ENCODE measurements at regions not wholly inside any gene's neighbourhood (a gene's known extent, or its start where the extent isn't known, plus 50 kb on each side); places are given as distances from the start of the nearest gene placed in this dataset.

DNA sequence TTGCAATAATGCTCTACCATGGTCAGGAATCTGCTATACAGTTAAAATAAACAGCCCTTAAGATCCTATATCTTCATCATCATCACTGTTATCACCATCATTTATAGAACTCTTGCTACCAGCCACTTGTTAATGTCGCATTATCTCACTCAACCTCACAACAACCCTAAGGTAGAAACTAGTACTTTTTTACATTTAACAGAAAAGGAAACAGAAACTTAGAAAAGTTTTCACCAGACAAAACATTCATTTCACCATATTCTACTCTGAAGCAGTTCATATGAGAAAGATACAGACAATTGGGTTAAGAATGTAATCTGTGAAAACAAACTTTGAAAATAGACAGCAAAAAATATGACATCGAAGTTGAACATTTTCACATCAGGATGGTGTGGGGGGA, 262.6 kb downstream of the ATG4C start:
- DNase-seq, result no peak

DNA sequence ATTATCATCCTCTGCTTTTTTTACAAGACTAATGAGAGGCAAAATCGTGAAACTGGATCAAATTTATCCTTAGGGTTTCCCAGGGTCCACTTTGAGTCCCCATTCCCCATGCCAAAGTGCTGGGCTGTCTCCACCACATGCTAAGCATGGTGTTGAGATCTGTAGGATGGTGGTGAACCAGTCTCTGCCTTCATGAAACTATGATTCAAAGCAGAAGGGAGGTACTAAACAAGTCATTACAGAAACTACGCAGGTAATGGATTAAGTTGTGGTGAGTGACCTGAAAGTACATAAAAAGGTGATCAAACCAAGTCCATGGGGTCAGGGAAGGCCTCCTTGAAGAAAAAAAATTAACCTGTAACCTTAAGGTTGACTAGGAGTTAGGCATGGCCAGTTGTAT, 265.2 kb downstream of the ATG4C start:
- no peak for DNase-seq

DNA sequence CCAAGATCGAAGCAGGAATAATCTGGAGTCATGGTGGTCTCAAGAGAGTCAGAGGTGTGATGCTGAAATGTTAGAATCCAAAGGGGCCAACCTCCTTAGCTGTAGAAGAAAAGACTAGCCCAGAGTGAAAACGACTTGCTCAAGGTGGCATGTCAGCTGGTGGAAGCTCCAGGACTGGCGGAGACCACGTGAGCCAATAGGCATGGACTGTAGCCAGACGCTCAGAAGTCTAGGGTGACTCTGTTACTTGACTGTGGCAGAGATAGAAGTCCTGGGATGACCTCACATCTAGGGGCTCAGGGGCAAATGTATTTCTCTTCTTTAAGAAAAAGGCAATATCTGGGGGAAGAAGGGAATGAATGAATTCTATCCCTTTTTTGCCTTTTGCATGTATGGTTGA, 267.4 kb downstream of the ATG4C start:
- DNase-seq, result no peak

DNA sequence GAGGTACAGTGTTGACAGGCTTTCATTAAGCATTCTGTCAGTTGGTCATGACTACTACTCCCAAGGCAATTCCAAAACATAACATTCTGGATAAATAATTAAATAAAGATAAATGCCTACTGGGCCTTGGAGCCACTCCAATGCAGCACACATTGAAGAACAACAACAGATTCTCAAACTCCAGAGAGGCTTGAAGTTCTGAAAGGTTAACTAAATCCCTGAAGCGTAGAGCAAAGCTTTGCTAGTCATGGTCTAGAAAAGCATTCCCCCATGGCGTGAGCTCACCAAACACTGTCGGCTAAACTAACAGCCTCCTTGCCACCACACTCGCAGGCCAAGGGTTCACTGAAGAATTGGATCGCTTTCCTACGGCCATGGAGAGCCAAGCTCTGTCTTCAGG, 268.0 kb downstream of the ATG4C start:
- no peak for DNase-seq

- DNase-seq, result no peak
Measured at GRCh38 chr1:63054184-63054583, 268.2 kb upstream of the FOXD3 start.

DNA sequence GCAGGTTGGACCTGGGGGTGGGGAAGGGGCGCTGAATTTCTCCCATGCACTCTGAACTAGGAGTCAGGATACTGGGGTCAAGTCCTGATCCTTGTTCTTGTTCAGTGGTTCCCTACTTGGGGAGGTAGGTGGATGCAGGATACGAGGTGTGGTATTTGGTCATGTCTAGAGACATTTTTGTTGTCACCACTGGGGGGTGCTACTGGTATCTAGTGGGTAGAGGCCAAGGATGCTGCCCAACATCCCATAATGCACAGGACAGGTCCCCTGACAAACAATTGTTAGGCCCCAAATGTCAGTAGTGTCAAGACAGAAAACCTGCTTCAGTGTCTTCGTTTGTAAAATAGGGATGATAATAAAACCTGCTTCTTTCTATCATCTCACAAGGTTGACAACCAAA, 259.0 kb upstream of the FOXD3 start:
- no peak for DNase-seq

- no peak for DNase-seq
Measured at GRCh38 chr1:63064135-63064534, 258.2 kb upstream of the FOXD3 start.

DNA sequence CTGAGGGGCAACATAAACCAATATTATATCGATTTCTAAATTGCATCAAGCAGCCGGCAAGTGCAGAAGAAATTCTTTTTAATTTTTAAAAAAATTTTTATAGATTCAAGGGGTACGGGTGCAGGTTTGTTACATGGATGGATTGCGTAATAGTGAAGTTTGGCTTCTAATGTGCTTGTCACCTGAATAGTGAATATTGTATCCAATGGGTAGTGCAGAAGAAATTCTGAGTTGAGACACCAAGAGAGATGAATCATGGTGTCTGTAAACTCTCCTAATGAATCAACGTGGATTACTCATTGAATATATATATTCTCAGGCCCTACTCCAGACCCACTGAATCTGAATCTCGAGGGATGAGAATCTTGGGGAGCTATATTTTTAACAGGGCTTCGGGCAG, 253.7 kb upstream of the FOXD3 start:
- DNase-seq, result no peak

- DNase-seq, result no peak
Measured at GRCh38 chr1:63069214-63069613, 253.2 kb upstream of the FOXD3 start.

DNA sequence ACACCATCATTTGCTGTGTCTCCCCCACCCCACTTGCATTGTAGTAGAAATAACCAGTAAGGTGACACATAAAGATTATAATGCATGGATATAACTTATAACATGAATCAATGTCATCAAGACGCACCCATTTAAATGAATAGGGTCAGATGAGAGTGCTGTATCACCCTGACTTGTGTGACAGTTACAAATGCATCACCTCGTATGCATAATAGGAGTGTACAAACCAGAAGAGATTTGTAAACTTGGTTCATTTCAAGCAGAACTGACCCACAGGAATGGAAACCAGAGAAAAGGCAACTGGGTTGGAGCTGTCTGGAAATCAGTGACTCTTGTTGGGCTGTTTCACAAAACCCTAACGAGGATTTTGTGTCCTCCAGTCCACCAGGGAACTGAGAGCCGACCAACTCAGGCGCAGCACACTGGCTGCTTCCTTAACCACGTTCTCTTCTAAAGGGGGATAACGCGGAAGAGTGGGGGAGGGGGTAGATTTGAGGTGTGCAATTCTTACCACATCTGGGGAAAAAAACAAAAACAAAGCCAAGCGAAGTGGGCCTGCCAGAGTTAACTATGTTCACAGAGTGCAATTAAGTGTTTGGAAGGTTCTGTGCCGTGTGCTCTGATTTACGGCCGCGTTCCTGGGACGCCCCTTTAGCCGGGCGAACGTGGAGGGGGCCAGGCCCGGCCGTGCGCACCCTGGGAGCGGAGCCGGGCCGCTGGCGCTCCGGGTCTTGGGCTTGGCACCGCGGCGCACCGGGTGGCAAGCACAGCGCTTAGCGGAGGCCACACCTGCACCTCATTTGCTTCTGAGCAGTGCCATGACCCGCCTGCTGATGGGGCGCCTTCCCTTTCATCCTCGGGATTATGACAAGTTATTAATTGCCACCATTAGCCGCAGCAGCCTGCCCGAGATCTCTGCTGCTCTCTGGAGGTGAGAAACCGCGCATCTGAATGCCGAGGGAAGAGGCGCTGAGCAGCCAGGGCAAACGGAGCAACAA, 248.8 kb upstream of the FOXD3 start:
- DNase-seq, result no peak

GRCh38 chr1:63074321-63074720, 248.0 kb upstream of the FOXD3 start:
- DNase-seq, result no peak

DNA sequence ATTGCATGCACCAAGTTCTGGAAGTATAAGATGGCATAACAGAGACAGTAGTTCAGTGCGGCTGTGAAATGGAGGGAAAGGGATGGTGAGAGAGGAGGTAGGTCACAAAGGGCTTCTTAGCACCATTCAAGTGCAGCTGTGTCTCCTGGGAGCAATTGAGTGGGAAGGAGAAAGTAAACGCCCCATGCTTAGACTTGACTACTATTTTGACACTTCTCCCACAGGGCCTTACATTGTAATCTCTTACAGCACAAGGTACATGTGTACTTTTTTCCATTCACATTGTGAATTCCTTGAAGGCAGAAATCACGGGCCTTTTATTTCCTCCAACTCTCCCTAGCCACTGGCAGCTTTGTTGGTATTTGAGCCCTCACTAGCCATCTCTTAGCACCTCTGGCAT, 239.6 kb upstream of the FOXD3 start:
- DNase-seq, result no peak

DNA sequence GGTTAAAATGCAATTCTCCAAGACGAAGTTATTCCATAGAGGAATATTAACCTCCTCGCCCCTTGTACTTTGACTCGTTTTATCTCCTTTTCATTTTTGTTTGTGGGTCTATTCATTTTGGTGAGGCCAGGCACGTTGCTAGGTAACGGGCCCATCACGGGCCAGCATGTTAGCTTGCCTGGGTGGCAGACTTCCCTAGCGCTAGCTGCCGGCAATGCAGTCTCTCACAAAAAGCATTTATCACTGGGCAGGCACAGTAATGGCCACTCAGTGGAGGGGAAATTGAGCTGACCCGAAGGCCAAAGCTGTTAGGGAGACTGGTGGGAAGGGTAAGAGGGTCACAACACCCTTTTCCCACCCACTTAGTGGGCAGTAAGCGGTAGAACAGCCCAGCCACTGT, 234.4 kb upstream of the FOXD3 start:
- DNase-seq, result no peak

- no peak for DNase-seq
Measured at GRCh38 chr1:63099188-63099587, 223.2 kb upstream of the FOXD3 start.

GRCh38 chr1:63101336-63101735, 221.0 kb upstream of the FOXD3 start:
- DNase-seq, result no peak

DNA sequence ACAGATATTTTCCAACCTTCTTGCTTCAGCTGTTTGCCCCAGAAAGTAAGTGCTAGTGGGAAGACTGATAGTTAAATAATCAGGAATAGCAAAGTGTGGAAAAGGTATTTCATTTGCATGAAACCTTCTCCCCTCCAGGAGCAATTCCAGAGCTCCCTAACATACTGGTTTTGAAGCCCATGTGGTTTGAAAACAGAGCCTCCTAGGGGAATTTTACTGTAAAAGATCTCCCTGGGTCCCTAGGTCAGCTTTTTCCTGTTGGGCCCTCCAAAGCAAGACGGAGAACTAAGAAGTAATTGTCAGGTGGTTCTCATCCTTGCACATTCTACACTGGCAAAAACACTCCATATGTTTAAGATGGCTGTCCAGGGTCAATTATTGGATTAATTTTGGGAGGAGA, 218.7 kb upstream of the FOXD3 start:
- no peak for DNase-seq

GRCh38 chr1:63107066-63107465, 215.3 kb upstream of the FOXD3 start:
- DNase-seq, result no peak

DNA sequence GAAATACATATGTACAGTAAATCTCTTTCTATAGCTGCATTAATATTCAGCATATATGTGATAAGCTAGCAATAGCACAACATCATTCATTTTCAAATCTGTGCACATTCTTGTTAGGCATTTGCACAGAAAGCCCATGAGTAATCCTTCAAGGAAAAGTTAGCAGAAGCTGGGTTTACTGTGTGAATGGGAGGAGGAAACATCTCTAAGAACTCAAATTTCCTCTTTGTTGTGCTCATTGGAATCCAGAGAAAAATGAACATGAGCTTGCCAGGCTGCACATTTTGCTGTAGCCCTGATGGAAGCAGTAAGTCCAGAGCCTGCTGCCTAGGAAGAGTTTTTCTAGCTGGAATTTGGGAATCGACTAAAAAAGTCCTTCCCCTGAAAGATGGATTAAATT, 214.2 kb upstream of the FOXD3 start:
- peak; percentile 50 for DNase-seq

- peak; percentile 77 for DNase-seq
Measured at GRCh38 chr1:63112155-63112900, 210.0 kb upstream of the FOXD3 start.

DNA sequence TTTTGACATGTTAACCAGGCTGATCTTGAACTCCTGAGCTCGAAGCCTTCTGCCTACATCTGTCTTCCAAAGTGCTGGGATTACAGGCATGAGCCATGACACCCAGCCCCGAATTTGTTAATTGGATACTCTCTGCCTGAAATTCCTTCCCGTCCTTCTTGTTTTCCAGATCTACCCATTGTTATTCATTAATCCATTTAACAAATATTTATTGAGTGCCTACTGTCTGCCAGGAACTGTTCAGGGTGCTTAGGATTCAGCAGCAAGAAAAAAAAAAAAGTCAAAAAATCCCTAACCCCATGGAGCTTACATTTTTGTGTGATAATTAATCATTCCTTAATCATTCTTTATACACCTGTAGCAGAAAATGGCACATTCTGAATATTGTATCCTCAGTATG, 206.8 kb upstream of the FOXD3 start:
- no peak for DNase-seq

GRCh38 chr1:63116016-63116415, 206.4 kb upstream of the FOXD3 start:
- peak; percentile 2 for DNase-seq

- DNase-seq, result peak; percentile 28
Measured at GRCh38 chr1:63119575-63120155, 202.7 kb upstream of the FOXD3 start.

GRCh38 chr1:63122079-63122478, 200.3 kb upstream of the FOXD3 start:
- DNase-seq, result no peak

GRCh38 chr1:63124666-63125191, 197.6 kb upstream of the FOXD3 start:
- DNase-seq, result peak; percentile 87
